Kidney (tissue), 13 donors: ENCODE measurements at regions not wholly inside any gene's neighbourhood (a gene's known extent, or its start where the extent isn't known, plus 50 kb on each side); places are given as distances from the start of the nearest gene placed in this dataset.
A peak's percentile ranks its signal among the peaks of the same experiment; 100 is the strongest.

Experiments
- DNase-seq, 5 donors: peaks; one replicate each; pipeline ENCODE4 v3.0.0-alpha.2; 2013 to 2020
- FAIRE-seq: peaks from 2 replicates; lab custom pipeline; 2012; peaks lifted over from hg19 to GRCh38; lab: Jason Lieb, UNC
- H3K27ac ChIP-seq, 2 donors: one replicate each; pipeline ENCODE4 v1.7.0; 2013; ENCODE audit warnings: low read depth in 2 of 2, low read length in 2 of 2, inconsistent platforms in 1 of 2
- H3K27me3 ChIP-seq: one replicate; pipeline ENCODE4 v1.7.1; 2013; ENCODE audit warnings: low read length, inconsistent platforms; ENCODE audit not compliant: control insufficient read depth, insufficient read depth
- H3K36me3 ChIP-seq, 3 donors: one replicate each; pipeline versions ENCODE4 v1.7.0 to v1.7.1; 2013; ENCODE audit warnings: low read length in 3 of 3, control low read depth in 1 of 3, inconsistent platforms in 1 of 3; ENCODE audit not compliant: insufficient read depth in 3 of 3, control insufficient read depth in 2 of 3
- H3K4me1 ChIP-seq, 3 donors: one replicate each; pipeline versions ENCODE4 v1.7.0 to v1.7.1; 2013; ENCODE audit warnings: low read length in 3 of 3, inconsistent platforms in 1 of 3, low read depth in 1 of 3; ENCODE audit not compliant: control insufficient read depth in 2 of 3, insufficient read depth in 2 of 3
- H3K4me3 ChIP-seq, 3 donors: one replicate each; pipeline versions ENCODE4 v1.7.0 to v1.8.1; 2013; ENCODE audit warnings: low read length in 3 of 3, control low read depth in 1 of 3, inconsistent platforms in 1 of 3
- H3K9ac ChIP-seq, 3 donors: one replicate each; pipeline versions ENCODE4 v1.7.0 to v1.7.1; 2013; ENCODE audit warnings: low read length in 3 of 3, control low read depth in 1 of 3, inconsistent platforms in 1 of 3
- H3K9me3 ChIP-seq, 3 donors: one replicate each; pipeline versions ENCODE4 v1.7.0 to v1.7.1; 2013; ENCODE audit warnings: low read length in 3 of 3, control low read depth in 1 of 3, inconsistent platforms in 1 of 3; ENCODE audit not compliant: control insufficient read depth in 2 of 3, insufficient read depth in 1 of 3
- CTCF ChIP-seq: IDR thresholded peaks from 3 replicates; pipeline ENCODE4 v1.5.1; 2012; ENCODE audit warnings: mild to moderate bottlenecking, moderate library complexity, borderline replicate concordance; ENCODE audit not compliant: insufficient read depth; ENCODE audit errors: extremely low read depth
- intact Hi-C: fragments of 100-400 bp; cut with DNase I; formaldehyde crosslinking; loops from one replicate; pipeline ENCODE4 v1.11.1; 2022
- donor health status: control.
- donor health status: control.
- donor health status: control.
- donor health status: control.
- donor health status: control.
- donor health status: DM: yes; HTN: yes; CAD: no.
- donor health status: Normal renal cell carcinoma (clear cell type).

GRCh38 chr3:145967043-145967442, 193.9 kb downstream of the PLOD2 start:
- Histone ChIP-seq H3K4me3 (no peak overlapping the region), H3K4me1 (no peaks in the 10 kb centered on the region), H3K27ac (no peak overlapping the region), H3K9me3 (no peaks in the 10 kb centered on the region), H3K9ac (no peak overlapping the region), H3K27me3 (no peaks in the 10 kb centered on the region), H3K36me3 (no peaks in the 10 kb centered on the region)
- no peak for FAIRE-seq
- intact Hi-C loops, result no loop called here
- no peak for DNase-seq
- TF ChIP-seq CTCF, result no peak

- no peaks in the 10 kb centered on the region for H3K9me3 ChIP-seq
- DNase-seq (peak in 2 of 5 donors; percentile 3 to 31), FAIRE-seq (no peak)
- intact Hi-C loops, result no loop called here
- no peaks in the 10 kb centered on the region for H3K36me3 ChIP-seq
- H3K9ac ChIP-seq, result no peak overlapping the region
- no peak overlapping the region for H3K4me3 ChIP-seq
- H3K4me1 ChIP-seq, result no peaks in the 10 kb centered on the region
- TF ChIP-seq CTCF, result no peak
- no peak overlapping the region for H3K27ac ChIP-seq
- no peaks in the 10 kb centered on the region for H3K27me3 ChIP-seq
Observed at GRCh38 chr3:145971186-145971585, 189.8 kb downstream of the PLOD2 start.

- Histone ChIP-seq H3K27me3 (no peaks in the 10 kb centered on the region), H3K9ac (no peak overlapping the region), H3K36me3 (no peaks in the 10 kb centered on the region), H3K9me3 (no peaks in the 10 kb centered on the region), H3K4me3 (no peak overlapping the region), H3K4me1 (no peaks in the 10 kb centered on the region), H3K27ac (no peak overlapping the region)
- DNase-seq (no peak), FAIRE-seq (no peak)
- intact Hi-C loops, result no loop called here
- TF ChIP-seq CTCF, result no peak
Observed at GRCh38 chr3:145972851-145973250, 188.1 kb downstream of the PLOD2 start.

- no peak for FAIRE-seq
- Histone ChIP-seq H3K27ac (no peak overlapping the region), H3K27me3 (no peaks in the 10 kb centered on the region), H3K4me1 (no peaks in the 10 kb centered on the region), H3K36me3 (no peaks in the 10 kb centered on the region), H3K9me3 (no peaks in the 10 kb centered on the region), H3K9ac (no peak overlapping the region), H3K4me3 (no peak overlapping the region)
- TF ChIP-seq CTCF, result no peak
- intact Hi-C loops, result no loop called here
- no peak for DNase-seq
Observed at GRCh38 chr3:145981056-145981455, 179.9 kb downstream of the PLOD2 start.
